HAP-1 (cell line): ENCODE measurements at regions not wholly inside any gene's neighbourhood (a gene's known extent, or its start where the extent isn't known, plus 50 kb on each side); places are given as distances from the start of the nearest gene placed in this dataset.

ENCODE experiments used
- DNase-seq, 2 experiments: peaks; one replicate each; pipeline ENCODE4 v3.0.0-alpha.2; 2016 to 2020; ENCODE audit warnings: low spot score in 2 of 2
- H3K27me3 ChIP-seq: fragments of 250-450 bp; sonication (Bioruptor Pico); 2 replicates; pipeline ENCODE4 v1.5.1; 2020; ENCODE audit warnings: low read depth, mild to moderate bottlenecking, moderate library complexity
- H3K36me3 ChIP-seq: fragments of 250-450 bp; sonication (Bioruptor Pico); replicated peaks from 2 replicates; pipeline ENCODE4 v1.5.1; 2020; ENCODE audit warnings: mild to moderate bottlenecking
- H3K4me1 ChIP-seq: fragments of 250-450 bp; sonication (Bioruptor Pico); 2 replicates; pipeline ENCODE4 v1.5.1; 2020; ENCODE audit warnings: mild to moderate bottlenecking
- H3K4me3 ChIP-seq: fragments of 250-450 bp; sonication (Bioruptor Pico); 2 replicates; pipeline ENCODE4 v1.5.1; 2020; ENCODE audit warnings: mild to moderate bottlenecking, moderate library complexity
- H3K9me3 ChIP-seq: fragments of 250-450 bp; sonication (Bioruptor Pico); 2 replicates; pipeline ENCODE4 v1.5.1; 2020; ENCODE audit warnings: mild to moderate bottlenecking, moderate library complexity
- in situ Hi-C: fragments of 300-500 bp; cut with MboI; formaldehyde crosslinking; loops from 3 replicates; pipeline ENCODE4 v1.14.3; 2020; ENCODE audit warnings: low sequenced_read_pairs, inconsistent platforms, mixed read lengths

DNA sequence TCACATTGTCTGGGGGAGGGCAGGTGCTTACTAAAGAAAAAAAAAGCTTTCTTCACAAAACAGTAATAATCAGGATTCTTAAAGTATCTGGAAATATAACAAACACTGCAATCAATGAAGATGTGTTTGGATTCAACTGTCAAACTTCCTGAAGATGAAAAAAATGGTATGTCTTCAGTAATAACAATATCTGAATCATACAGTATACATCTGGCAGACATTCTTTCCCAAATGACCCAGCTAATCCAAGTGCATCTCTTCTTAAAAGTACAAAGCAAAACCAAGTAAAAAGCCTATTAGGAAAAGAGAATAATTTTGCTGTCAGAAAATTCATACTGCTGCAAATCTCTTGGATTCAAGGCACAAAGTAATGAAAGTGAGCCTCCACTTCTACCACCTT is 145.0 kb upstream of the MCTP2 start:
- H3K27me3 ChIP-seq = no peaks in the 10 kb centered on the region
- H3K4me1 ChIP-seq = no peaks in the 10 kb centered on the region
- H3K36me3 ChIP-seq = no peaks in the 10 kb centered on the region
- DNase-seq = no peak
- no peak overlapping the region for H3K4me3 ChIP-seq
- in situ Hi-C loops = no loop called here
- no peaks in the 10 kb centered on the region for H3K9me3 ChIP-seq

DNA sequence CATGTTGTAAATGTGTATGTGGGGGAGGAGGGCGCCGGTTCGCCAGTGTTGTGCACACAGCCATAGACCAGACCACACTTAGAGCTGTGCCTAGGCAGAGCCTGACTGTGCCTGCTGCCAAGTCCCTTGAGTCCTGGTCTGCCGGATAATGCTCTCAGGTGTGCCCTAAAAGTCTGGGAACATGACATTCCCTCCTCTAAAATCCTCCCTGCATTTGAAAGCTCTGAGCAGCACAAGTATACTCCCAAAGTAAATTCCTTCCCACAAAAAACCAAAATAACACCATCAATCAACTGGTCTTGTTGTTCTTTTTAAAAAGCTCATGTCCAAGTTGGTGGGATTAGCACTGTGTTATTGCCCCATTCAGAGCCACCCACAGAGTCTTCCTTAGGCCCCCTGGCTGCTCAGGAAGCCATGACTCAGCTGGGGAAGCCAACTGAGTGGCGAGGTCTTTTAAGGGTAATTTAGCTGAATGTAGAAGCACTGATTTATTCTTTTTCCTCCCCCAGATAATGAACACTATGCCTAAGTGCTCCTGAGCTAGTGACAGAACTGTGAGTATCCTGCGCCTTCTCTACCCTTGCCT is 147.8 kb upstream of the MCTP2 start:
- no peak for DNase-seq
- H3K4me1 ChIP-seq = no peaks in the 10 kb centered on the region
- in situ Hi-C loops = no loop called here

DNA sequence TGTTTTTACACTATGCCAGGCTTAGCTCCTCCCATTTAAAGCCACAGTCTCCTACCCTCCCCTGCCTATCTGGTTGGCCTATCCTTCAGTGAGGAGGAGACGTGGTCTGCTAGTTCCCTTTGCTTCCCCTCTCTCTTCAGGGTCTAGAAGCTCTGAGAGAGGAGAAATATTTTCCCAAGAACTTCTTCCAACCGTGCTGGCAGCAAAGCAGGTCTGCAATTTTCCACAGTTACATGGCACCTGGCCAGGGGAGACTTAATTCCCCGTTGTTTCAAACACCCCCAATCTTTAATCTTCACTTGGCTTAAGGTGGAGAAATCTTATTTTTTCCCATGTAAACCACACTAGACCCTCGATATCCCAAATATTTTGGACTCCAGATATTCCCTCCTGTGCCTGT is 149.5 kb upstream of the MCTP2 start:
- Histone ChIP-seq H3K4me1 (no peaks in the 10 kb centered on the region), H3K9me3 (no peaks in the 10 kb centered on the region), H3K36me3 (no peaks in the 10 kb centered on the region), H3K27me3 (no peaks in the 10 kb centered on the region), H3K4me3 (no peak overlapping the region)
- in situ Hi-C loops = no loop called here
- DNase-seq = no peak

More for the DNA sequence above, 147.8 kb upstream of the MCTP2 start:
- no peaks in the 10 kb centered on the region for H3K36me3 ChIP-seq
- no peak overlapping the region for H3K4me3 ChIP-seq
- H3K9me3 ChIP-seq = no peaks in the 10 kb centered on the region
- H3K27me3 ChIP-seq = no peaks in the 10 kb centered on the region

DNA sequence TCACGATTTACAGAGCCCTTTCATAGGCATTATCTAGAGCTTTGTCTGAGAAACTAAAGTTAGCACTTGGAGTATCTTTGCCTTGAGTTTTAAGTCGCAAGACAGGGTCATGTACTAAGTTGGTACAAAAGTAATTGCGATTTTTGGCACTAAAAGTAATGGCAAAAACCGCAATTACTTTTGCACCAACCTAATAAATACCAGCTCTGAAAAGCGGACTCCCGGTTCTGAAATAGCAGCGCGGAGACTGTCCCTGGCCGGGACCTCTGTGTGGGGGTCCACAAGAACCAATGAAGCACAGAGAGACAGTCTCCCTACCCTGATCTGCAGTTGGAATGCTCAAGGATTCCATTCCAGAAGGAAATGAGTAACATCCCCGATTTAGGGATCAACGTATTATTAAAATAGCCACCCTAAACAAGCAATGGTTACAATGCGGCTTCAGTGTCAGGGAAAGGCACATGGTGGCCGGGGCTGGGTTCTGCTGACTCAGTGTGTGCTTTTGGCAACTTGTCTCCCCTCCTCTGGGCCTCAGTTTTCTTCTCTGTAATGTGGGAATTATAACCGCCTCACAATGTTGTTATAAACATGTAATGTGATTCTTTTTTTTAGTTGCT is 150.3 kb upstream of the MCTP2 start:
- no peak overlapping the region for H3K4me3 ChIP-seq
- H3K27me3 ChIP-seq = no peaks in the 10 kb centered on the region
- H3K9me3 ChIP-seq = no peaks in the 10 kb centered on the region
- no peaks in the 10 kb centered on the region for H3K4me1 ChIP-seq
- no peaks in the 10 kb centered on the region for H3K36me3 ChIP-seq
- in situ Hi-C loops = no loop called here
- DNase-seq = no peak

DNA sequence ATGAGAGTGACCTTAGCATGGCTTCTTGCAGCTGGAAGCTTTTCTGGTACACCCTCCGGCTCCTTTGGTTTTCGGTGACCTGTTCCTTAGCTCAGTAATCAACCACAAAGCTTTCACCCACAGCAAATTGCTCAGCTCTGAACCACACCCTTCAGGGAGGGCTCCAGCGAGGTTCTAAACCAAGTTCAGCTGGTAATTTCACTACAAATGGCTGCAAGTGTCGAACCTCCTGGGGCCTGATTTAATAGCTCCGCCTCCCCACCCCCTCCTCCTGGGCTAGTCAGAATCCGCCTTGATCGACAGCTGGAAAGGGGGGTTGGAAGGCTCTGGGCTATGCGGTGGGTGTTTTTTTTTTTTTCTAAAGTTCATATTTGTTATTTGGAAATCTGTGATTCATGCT is 150.9 kb upstream of the MCTP2 start:
- H3K36me3 ChIP-seq = no peaks in the 10 kb centered on the region
- H3K4me1 ChIP-seq = no peaks in the 10 kb centered on the region
- no peak for DNase-seq
- no peaks in the 10 kb centered on the region for H3K27me3 ChIP-seq
- in situ Hi-C loops = no loop called here
- H3K9me3 ChIP-seq = no peaks in the 10 kb centered on the region
- H3K4me3 ChIP-seq = no peak overlapping the region

DNA sequence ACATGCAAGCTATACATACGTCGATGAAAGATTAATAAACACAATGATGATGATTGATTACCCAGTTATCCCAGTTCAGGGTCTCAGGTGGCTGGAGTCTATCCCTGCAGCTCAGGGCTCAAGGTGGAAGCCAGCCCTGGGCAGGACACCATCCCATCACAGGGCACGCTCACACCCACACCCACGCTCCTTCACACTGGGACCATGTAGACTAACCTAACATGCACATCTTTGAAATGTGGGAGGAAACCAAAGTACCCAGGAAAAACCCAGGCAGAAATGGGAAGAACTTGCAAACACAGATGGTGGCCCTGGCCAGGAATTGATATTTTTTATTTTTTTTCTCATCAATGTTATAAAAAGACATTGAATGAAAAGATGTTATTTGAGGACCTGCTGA is 151.4 kb upstream of the MCTP2 start:
- in situ Hi-C loops = no loop called here

DNA sequence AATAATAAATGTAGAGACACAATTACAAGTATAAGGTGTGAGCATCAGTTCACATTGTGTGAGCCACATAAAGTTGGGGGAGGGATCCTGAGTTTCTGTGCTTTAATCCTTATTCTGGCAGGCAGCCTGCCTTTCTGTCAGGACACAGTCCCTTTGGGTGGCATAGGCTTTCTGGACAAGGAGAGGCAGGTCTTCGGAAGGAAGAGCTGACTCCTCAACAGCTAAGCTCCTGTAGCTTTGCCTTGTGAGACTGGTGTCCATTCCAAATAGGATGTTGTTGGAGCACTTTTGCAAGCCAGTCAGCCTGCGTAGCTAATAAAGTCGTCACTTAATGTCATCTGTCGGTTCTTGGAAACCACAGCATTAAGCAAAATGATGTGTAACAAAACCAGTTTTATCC is 151.9 kb upstream of the MCTP2 start:
- Histone ChIP-seq H3K36me3 (no peaks in the 10 kb centered on the region), H3K9me3 (no peaks in the 10 kb centered on the region), H3K27me3 (no peaks in the 10 kb centered on the region), H3K4me1 (no peaks in the 10 kb centered on the region), H3K4me3 (no peak overlapping the region)
- in situ Hi-C loops = no loop called here
- DNase-seq = no peak

More for the DNA sequence above, 151.4 kb upstream of the MCTP2 start:
- Histone ChIP-seq H3K4me3 (no peak overlapping the region), H3K36me3 (no peaks in the 10 kb centered on the region), H3K9me3 (no peaks in the 10 kb centered on the region), H3K27me3 (no peaks in the 10 kb centered on the region), H3K4me1 (no peaks in the 10 kb centered on the region)
- DNase-seq = no peak

DNA sequence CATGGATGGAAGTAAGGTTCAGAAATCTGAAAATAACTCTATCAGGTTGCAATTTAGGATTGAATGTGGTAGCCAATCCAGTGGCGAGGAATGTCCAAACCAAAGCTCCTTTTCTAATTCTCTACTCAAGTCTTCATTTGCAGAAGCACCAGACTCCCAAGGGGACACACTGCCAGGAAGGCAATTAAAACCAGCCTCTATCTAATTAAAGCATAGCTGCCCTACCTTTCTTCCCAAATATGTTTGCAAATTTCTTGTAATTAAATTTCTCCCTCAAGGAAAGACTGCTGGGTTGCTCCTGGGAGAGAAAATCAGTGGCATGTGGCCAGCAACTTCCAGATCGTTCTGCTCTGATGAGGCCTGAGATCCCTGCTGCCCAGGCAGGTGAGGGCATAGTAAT is 153.4 kb upstream of the MCTP2 start:
- in situ Hi-C loops = no loop called here
- H3K27me3 ChIP-seq = no peaks in the 10 kb centered on the region

DNA sequence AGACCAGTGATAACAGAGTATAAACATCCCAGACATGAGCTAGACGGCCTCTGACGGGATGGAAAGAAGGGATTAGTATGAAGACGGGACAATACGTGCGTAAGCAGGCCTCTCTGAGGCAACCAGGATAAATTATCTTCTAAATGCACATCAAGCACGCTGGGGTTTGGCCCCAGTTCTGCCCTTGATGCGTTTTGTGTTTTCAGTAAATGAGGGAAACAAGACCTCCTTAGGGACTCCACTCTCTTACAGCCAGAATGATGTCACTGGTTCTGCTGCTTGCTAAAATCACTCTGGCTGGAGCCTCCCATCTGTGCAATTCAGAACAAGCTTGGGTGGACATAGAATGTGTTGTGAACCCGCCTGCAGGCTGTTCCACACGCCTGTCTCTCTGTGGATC is 156.0 kb upstream of the MCTP2 start:
- Histone ChIP-seq H3K27me3 (no peaks in the 10 kb centered on the region), H3K4me3 (no peak overlapping the region), H3K4me1 (no peaks in the 10 kb centered on the region), H3K9me3 (no peaks in the 10 kb centered on the region), H3K36me3 (no peaks in the 10 kb centered on the region)
- in situ Hi-C loops = no loop called here
- DNase-seq = no peak

More for the DNA sequence above, 153.4 kb upstream of the MCTP2 start:
- H3K4me1 ChIP-seq = no peaks in the 10 kb centered on the region
- DNase-seq = no peak
- H3K9me3 ChIP-seq = no peaks in the 10 kb centered on the region
- no peaks in the 10 kb centered on the region for H3K36me3 ChIP-seq
- H3K4me3 ChIP-seq = no peak overlapping the region

DNA sequence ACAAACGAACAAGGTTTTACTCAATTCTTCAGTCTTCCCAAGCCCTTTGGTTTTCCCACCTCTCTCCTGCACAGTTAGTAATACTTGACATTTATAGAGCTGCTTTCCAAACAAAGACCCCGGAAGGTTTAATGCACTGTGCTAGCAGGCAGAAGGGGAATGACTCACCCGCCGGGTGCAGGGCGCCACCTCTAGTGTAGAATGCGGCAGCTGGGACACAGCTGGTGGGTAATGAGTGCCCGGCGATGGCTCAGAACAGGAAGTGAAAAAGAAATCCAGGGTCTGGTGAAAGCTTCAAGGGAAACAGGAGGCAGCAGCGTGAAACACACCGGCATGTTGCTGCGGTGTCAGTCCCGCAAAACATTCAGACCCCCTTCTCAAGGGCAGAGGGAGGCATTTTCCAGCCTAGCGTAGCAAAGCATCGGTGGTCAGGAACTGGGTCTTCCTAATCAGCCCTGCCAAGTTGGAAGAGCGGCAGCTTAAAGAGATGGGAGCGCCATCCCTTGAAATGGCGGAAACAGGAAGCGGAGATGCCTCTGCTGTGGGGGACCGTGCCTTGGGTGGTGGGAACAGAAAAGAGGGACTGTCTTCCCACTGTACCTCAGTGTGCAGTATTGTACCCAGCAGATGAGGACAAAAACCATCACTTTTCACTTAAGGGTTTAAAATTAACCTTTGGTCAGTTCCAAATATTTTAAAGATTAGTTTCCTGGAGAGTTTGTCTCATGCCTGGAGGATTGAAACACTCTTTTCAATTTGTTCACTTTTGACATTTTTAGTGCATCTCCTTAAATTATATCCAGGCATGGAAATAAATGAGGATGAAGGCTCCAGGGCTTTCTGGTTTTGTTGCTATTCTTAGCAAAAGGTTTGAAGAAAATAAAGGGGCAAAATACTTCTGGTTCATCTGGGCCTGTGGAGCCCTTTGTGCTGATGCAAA is 160.7 kb upstream of the MCTP2 start:
- H3K9me3 ChIP-seq = no peaks in the 10 kb centered on the region
- no peaks in the 10 kb centered on the region for H3K27me3 ChIP-seq
- no peaks in the 10 kb centered on the region for H3K4me1 ChIP-seq
- H3K36me3 ChIP-seq = no peaks in the 10 kb centered on the region
- H3K4me3 ChIP-seq = no peak overlapping the region
- DNase-seq = peak in 1 of 2 experiments; percentile 24
- in situ Hi-C loops = no loop called here

DNA sequence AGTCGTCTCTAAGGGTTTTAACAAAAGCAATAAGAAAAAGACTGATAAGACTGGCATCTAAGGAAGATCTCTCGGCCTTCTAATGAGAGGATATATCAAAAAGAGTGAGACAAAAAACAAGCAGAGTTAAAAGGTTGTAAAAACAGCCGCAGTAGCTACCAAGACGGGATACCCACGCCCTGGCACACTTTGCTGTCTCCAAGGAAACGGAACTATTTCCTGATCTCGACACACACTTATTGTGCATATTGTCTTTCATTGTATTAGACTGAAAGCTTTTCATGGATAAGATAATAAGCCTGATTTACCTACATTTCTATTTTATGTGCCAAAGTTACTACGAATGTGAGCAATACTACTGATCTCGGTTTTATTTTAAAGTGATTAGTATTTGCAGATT is 161.5 kb upstream of the MCTP2 start:
- no peak for DNase-seq
- in situ Hi-C loops = no loop called here
- Histone ChIP-seq H3K4me3 (no peak overlapping the region), H3K36me3 (no peaks in the 10 kb centered on the region), H3K9me3 (no peaks in the 10 kb centered on the region), H3K27me3 (no peaks in the 10 kb centered on the region), H3K4me1 (no peaks in the 10 kb centered on the region)

DNA sequence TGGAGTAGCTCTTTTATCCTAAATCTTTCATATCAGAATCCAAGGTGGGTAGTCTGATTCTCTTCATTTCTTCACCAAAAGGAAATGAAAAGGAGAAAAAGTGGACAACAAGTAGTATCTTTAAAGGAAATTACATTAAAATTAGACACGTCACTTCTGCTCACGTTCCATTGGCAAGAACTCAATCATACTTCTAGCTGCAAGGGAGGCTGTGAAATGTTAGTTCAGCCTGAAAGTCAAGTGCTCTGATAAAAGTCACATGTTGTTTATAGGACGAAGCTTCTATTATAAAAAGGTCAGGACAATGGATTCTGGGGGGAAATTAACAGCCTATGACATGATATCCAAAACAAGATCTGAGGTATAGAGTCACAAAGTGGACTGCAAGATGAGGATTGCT is 164.6 kb upstream of the MCTP2 start:
- in situ Hi-C loops = no loop called here
- DNase-seq = no peak

DNA sequence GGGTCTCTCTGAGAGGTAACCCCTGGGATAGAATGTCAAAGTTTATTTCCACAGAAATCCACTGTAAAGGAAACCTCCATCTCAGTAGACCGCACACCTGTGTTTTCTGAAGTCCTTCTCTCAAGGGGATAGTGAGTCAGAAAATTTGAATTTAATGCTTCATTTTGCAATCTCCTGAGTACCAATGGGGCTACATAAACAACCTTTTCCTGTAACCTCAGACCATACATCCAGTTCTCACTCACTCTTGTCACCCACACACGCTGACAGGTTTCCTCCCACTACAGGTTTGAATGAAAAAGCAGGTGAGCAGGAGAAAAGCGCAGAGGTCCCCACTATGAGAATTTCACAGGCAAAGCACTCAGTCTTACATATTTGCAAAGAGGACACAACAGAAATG is 165.3 kb upstream of the MCTP2 start:
- DNase-seq = no peak
- Histone ChIP-seq H3K4me3 (no peak overlapping the region), H3K27me3 (no peaks in the 10 kb centered on the region), H3K4me1 (no peaks in the 10 kb centered on the region), H3K36me3 (no peaks in the 10 kb centered on the region), H3K9me3 (no peaks in the 10 kb centered on the region; the same call in 1 of the 2 replicates)
- in situ Hi-C loops = no loop called here

More for the DNA sequence above, 164.6 kb upstream of the MCTP2 start:
- no peaks in the 10 kb centered on the region for H3K27me3 ChIP-seq
- no peaks in the 10 kb centered on the region for H3K36me3 ChIP-seq
- no peaks in the 10 kb centered on the region for H3K4me1 ChIP-seq
- no peak overlapping the region for H3K4me3 ChIP-seq
- no peaks in the 10 kb centered on the region; the same call in 1 of the 2 replicates for H3K9me3 ChIP-seq

DNA sequence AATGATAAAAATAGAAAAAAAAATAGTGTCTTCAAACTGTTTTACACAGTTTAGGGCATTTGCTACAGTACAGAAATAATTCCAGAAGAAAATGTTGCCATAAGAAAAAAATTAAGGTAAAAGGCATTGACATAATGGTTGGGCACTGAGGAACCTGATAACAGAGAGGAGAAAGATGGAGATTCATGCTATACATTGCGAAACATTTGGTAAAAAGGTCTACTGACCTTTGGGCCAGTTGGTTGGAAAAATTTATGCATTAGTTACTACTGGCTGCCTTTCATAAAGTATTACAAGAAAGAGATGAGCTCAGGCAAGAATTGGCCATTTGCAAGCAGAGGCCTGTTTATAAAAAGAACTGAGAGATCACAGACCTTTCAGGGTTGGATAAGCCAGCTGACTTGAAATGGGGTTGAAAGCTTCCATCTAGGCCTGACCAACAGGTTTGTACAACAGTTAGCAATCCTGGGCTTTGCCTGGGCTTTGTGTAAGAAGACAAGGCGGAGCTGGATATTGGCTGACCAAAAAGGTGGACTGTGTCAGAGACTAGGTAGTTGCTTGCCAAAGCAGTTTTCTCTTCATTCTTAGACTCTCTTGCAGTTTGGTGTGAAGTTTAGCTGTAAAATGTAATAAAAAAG is 166.6 kb upstream of the MCTP2 start:
- in situ Hi-C loops = no loop called here
- no peaks in the 10 kb centered on the region for H3K4me1 ChIP-seq
- H3K9me3 ChIP-seq = no peaks in the 10 kb centered on the region; the same call in 1 of the 2 replicates
- H3K27me3 ChIP-seq = no peaks in the 10 kb centered on the region
- H3K36me3 ChIP-seq = no peaks in the 10 kb centered on the region
- no peak for DNase-seq
- H3K4me3 ChIP-seq = no peak overlapping the region
